Glutamatergic neuron (in vitro differentiated cells): ENCODE measurements at regions not wholly inside any gene's neighbourhood (a gene's known extent, or its start where the extent isn't known, plus 50 kb on each side); places are given as distances from the start of the nearest gene placed in this dataset.

Experiments used
- DNase-seq: peaks from one replicate; pipeline ENCODE4 v3.0.0; 2022
- H3K27ac Mint-ChIP-seq: one replicate; pipeline ENCODE4 v1.8.0; 2020; ENCODE audit warnings: mild to moderate bottlenecking, mixed read lengths, inconsistent platforms; ENCODE audit not compliant: unreplicated experiment
- H3K27me3 Mint-ChIP-seq: one replicate; pipeline ENCODE4 v1.8.0; 2020; ENCODE audit warnings: mild to moderate bottlenecking, moderate library complexity, mixed read lengths, inconsistent platforms; ENCODE audit not compliant: unreplicated experiment
- H3K36me3 Mint-ChIP-seq: one replicate; pipeline ENCODE4 v1.8.0; 2020; ENCODE audit warnings: mild to moderate bottlenecking, mixed read lengths, inconsistent platforms; ENCODE audit not compliant: unreplicated experiment
- H3K4me1 Mint-ChIP-seq: one replicate; pipeline ENCODE4 v1.8.0; 2020; ENCODE audit warnings: mild to moderate bottlenecking, low read depth, mixed read lengths, inconsistent platforms; ENCODE audit not compliant: unreplicated experiment
- H3K4me3 Mint-ChIP-seq: one replicate; pipeline ENCODE4 v1.8.0; 2020; ENCODE audit warnings: mild to moderate bottlenecking, mixed read lengths, inconsistent platforms; ENCODE audit not compliant: unreplicated experiment
- H3K9me3 Mint-ChIP-seq: one replicate; pipeline ENCODE4 v1.8.0; 2020; ENCODE audit warnings: mild to moderate bottlenecking, moderate library complexity, mixed read lengths, inconsistent platforms; ENCODE audit not compliant: unreplicated experiment
- TF ChIP-seq, protein P1 (sequence below): fragments of 200-600 bp; sonication (generic); IDR thresholded peaks from one replicate; pipeline ENCODE4 v1.5.0; 2021; ENCODE audit not compliant: partially characterized antibody, unreplicated experiment

DNA sequence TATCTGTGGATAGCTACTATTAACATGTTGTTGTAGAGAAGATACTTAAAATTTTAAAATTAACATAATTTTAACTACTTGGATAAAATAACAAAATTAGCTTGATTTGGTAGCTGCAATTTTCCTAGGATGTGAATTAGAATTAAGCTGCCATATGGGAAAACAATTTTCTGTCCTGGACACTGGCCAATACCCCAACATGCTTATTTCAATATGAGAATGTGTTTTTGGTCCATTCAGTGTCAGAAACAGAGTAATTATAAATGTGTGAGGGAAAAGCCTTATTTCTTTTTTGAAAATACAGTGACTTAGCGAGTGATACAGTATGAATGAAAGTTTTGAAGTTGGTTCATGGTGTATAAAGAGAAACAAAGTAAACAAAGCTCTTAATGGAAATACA, 948.3 kb upstream of the GYPC start:
- H3K27me3 Mint-ChIP-seq, result no peaks in the 10 kb centered on the region
- H3K27ac Mint-ChIP-seq, result no peak overlapping the region
- no peak for DNase-seq
- no peaks in the 10 kb centered on the region for H3K36me3 Mint-ChIP-seq
- TF ChIP-seq, protein P1, sequence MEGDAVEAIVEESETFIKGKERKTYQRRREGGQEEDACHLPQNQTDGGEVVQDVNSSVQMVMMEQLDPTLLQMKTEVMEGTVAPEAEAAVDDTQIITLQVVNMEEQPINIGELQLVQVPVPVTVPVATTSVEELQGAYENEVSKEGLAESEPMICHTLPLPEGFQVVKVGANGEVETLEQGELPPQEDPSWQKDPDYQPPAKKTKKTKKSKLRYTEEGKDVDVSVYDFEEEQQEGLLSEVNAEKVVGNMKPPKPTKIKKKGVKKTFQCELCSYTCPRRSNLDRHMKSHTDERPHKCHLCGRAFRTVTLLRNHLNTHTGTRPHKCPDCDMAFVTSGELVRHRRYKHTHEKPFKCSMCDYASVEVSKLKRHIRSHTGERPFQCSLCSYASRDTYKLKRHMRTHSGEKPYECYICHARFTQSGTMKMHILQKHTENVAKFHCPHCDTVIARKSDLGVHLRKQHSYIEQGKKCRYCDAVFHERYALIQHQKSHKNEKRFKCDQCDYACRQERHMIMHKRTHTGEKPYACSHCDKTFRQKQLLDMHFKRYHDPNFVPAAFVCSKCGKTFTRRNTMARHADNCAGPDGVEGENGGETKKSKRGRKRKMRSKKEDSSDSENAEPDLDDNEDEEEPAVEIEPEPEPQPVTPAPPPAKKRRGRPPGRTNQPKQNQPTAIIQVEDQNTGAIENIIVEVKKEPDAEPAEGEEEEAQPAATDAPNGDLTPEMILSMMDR, result no peak
- H3K9me3 Mint-ChIP-seq, result no peaks in the 10 kb centered on the region
- no peaks in the 10 kb centered on the region for H3K4me1 Mint-ChIP-seq
- no peak overlapping the region for H3K4me3 Mint-ChIP-seq

DNA sequence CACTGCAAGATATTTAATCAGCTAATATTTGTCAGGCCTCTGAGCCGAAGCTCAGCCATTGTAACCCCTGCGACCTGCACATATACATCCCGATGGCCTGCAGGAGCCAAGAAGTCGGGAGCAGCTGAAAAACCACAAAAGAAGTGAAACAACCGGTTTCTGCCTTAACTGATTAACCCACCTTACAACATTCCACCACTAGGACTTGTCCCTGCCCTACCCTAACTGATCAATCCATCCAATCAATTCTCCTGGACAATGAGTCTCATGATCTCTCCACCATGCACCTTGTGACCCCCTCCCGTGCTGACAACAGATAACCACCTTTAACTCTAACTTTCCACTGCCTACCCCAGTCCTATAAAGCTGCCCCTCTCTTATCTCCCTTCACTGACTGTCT, 945.4 kb upstream of the GYPC start:
- H3K27me3 Mint-ChIP-seq, result no peaks in the 10 kb centered on the region
- no peaks in the 10 kb centered on the region for H3K36me3 Mint-ChIP-seq
- H3K4me1 Mint-ChIP-seq, result peaks cover 3% of the 10 kb centered on the region
- H3K4me3 Mint-ChIP-seq, result no peak overlapping the region
- TF ChIP-seq, protein P1, result no peak
- DNase-seq, result no peak
- H3K27ac Mint-ChIP-seq, result no peak overlapping the region
- H3K9me3 Mint-ChIP-seq, result no peaks in the 10 kb centered on the region

DNA sequence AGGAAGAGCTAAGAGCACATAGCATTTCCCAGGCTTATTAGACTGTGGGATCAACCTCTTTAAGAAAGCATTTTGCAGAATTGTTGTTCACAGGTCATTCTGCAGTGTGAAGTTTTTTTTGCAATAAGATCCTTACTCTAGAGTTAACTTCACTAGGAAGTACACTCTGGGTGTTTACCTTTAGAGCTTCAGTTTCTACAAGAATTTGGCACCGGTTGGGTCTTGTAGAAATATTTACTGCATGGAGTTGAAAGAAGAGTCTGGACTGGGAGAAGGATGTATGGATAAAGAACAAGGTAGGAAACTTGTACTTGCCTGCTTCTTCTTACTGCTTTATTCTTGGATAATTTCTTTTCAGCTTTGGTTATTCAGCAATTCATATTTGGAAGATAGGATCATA, 944.9 kb upstream of the GYPC start:
- TF ChIP-seq, protein P1, result no peak
- Mint-ChIP-seq H3K4me3 (no peak overlapping the region), H3K4me1 (peaks cover 3% of the 10 kb centered on the region), H3K27me3 (no peaks in the 10 kb centered on the region), H3K36me3 (no peaks in the 10 kb centered on the region), H3K27ac (no peak overlapping the region), H3K9me3 (no peaks in the 10 kb centered on the region)
- DNase-seq, result no peak

DNA sequence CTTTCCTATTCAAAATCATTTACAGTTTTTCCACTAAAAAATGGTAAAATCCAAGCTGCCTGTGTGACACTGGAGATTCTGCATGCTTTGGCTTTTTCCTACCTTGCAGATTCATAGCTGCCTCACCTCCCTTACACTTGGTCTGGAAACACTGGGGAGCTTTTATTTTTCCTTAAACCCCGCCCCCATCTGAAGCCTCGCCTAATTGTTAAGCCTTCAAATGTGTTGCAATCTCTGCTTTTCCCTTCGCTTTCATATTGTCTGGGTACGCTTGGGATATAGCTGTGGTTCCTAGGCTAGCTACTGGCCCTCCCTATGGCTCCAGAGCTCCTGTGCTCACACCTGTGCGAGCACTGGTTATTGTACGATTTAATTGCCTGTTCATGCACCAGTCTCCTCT, 942.4 kb upstream of the GYPC start:
- Mint-ChIP-seq H3K27ac (no peak overlapping the region), H3K4me3 (no peak overlapping the region)

DNA sequence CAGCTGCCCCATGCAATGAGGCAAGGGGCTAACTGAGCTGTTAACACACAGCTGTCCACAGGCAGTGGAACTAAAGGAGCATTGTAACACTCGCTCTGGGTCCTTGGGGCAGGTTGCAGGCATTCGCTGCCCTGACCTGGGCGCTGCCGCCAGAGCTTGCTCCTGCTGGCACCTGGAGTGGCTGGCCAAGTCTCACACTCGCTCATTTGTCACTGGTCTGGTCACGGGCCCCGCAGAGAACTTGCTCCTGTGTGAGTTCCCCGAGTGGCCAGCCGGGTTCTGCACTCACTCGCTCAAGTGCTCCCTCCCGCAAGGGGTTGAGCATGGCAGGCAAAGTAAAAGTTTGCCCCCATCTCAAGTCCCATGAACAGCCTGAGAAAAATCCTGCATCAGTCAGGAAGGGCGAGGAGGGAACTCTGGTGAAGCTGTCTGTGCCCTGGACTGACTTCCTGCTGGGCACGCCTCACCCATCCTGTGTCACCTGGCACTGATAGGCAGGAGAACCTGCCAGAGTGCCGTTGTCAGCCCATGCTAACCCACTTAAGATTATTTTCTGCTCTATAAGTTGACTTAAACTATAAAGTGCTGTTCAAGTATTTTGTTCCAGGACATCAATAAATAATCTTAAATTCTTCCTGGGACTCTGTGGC, 934.8 kb upstream of the GYPC start:
- TF ChIP-seq, protein P1, result no peak
- Mint-ChIP-seq H3K9me3 (no peaks in the 10 kb centered on the region), H3K36me3 (no peaks in the 10 kb centered on the region), H3K4me1 (no peaks in the 10 kb centered on the region), H3K27ac (no peak overlapping the region), H3K27me3 (no peaks in the 10 kb centered on the region), H3K4me3 (no peak overlapping the region)
- no peak for DNase-seq

More for the DNA sequence above, 942.4 kb upstream of the GYPC start:
- Mint-ChIP-seq H3K36me3 (no peaks in the 10 kb centered on the region), H3K27me3 (no peaks in the 10 kb centered on the region), H3K9me3 (no peaks in the 10 kb centered on the region), H3K4me1 (peaks cover 3% of the 10 kb centered on the region)
- TF ChIP-seq, protein P1, result no peak
- DNase-seq, result no peak
